ENCODE measurements at regions not wholly inside any gene's neighbourhood (a gene's known extent, or its start where the extent isn't known, plus 50 kb on each side); places are given as distances from the start of the nearest gene placed in this dataset.

DNA sequence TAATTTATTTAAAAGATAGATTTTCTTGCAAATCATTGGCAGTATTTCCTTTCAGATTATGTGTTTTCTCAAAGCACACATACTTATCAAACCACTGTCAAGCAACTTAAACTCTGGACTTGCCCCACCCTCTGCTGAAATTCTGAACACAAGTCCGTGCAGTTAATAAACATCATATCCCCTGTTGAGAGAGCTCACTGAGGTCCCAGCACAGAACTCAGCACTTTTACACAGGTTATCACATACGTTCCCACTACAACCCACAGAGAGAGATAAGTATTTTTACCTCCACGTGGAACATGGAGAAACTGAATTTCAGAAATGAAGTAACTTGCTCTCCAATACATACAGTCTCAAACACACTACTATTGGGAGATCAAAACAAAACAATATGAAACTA is 267.6 kb upstream of the IGF1R start:
- TF ChIP-seq, protein P1, sequence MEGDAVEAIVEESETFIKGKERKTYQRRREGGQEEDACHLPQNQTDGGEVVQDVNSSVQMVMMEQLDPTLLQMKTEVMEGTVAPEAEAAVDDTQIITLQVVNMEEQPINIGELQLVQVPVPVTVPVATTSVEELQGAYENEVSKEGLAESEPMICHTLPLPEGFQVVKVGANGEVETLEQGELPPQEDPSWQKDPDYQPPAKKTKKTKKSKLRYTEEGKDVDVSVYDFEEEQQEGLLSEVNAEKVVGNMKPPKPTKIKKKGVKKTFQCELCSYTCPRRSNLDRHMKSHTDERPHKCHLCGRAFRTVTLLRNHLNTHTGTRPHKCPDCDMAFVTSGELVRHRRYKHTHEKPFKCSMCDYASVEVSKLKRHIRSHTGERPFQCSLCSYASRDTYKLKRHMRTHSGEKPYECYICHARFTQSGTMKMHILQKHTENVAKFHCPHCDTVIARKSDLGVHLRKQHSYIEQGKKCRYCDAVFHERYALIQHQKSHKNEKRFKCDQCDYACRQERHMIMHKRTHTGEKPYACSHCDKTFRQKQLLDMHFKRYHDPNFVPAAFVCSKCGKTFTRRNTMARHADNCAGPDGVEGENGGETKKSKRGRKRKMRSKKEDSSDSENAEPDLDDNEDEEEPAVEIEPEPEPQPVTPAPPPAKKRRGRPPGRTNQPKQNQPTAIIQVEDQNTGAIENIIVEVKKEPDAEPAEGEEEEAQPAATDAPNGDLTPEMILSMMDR (IDR thresholded peaks at IDR 0.05): no peak
- TF ChIP-seq POLR2A (IDR thresholded peaks at IDR 0.05): no peak

Data from gastroesophageal sphincter (tissue), 3 donors.